ENCODE measurements at regions not wholly inside any gene's neighbourhood (a gene's known extent, or its start where the extent isn't known, plus 50 kb on each side); places are given as distances from the start of the nearest gene placed in this dataset.

DNA sequence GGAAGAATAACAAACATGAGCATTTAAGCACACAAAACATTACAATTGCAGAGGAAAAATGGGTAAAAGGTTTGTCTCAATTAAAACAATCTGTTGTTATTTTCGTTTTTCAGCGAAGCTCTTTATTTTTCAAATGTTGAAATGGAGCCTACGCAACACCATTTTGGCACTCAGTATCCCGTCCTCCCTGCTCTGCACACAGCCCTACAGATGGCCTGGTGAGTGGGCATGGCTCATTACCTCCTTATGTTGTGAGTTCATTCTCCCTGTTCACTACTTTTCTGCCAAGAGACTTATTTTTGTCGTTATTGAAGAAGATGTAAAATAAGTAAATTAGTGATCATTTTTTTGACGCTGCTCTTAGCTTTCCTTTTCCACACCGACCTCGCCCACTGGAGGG lies 167.8 kb upstream of the CXCL12 start:
- TF ChIP-seq EZH2phosphoT487 (conservative IDR thresholded peaks at IDR 0.05; ENCODE audit: low read length): no peak
- TF ChIP-seq, protein P1, sequence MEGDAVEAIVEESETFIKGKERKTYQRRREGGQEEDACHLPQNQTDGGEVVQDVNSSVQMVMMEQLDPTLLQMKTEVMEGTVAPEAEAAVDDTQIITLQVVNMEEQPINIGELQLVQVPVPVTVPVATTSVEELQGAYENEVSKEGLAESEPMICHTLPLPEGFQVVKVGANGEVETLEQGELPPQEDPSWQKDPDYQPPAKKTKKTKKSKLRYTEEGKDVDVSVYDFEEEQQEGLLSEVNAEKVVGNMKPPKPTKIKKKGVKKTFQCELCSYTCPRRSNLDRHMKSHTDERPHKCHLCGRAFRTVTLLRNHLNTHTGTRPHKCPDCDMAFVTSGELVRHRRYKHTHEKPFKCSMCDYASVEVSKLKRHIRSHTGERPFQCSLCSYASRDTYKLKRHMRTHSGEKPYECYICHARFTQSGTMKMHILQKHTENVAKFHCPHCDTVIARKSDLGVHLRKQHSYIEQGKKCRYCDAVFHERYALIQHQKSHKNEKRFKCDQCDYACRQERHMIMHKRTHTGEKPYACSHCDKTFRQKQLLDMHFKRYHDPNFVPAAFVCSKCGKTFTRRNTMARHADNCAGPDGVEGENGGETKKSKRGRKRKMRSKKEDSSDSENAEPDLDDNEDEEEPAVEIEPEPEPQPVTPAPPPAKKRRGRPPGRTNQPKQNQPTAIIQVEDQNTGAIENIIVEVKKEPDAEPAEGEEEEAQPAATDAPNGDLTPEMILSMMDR (IDR thresholded peaks at IDR 0.05; ENCODE audit: insufficient read depth, low read length, poor library complexity, severe bottlenecking): no peak
- Histone ChIP-seq H4K20me1 (ENCODE audit: low read depth, low read length) (no peaks in the 10 kb centered on the region), H3K27me3 (ENCODE audit: low read length) (no peaks in the 10 kb centered on the region), H3K9me2 (replicated peaks; ENCODE audit: insufficient read depth, low read length) (no peaks in the 10 kb centered on the region), H3K9ac (ENCODE audit: low read length) (no peak overlapping the region), H3K4me3 (ENCODE audit: insufficient read depth, low read length, poor library complexity, severe bottlenecking) (no peak overlapping the region), H3K4me2 (ENCODE audit: low read depth, low read length, poor library complexity, severe bottlenecking) (no peak overlapping the region), H3K36me3 (ENCODE audit: low read length) (no peaks in the 10 kb centered on the region), H3K9me3 (ENCODE audit: insufficient read depth, low read length) (no peaks in the 10 kb centered on the region), H3K27ac (ENCODE audit: low read depth, low read length) (no peak overlapping the region), H3K79me2 (ENCODE audit: insufficient read depth, low read length) (no peaks in the 10 kb centered on the region), H2AFZ (ENCODE audit: low read depth, low read length, severe bottlenecking) (no peak overlapping the region), H3F3A (ENCODE audit: insufficient read depth) (no peaks in the 10 kb centered on the region)

- Histone ChIP-seq H4K20me1 (ENCODE audit: low read depth, low read length) (no peaks in the 10 kb centered on the region), H3K79me2 (ENCODE audit: insufficient read depth, low read length) (no peaks in the 10 kb centered on the region), H3F3A (ENCODE audit: insufficient read depth) (no peaks in the 10 kb centered on the region), H3K4me3 (ENCODE audit: insufficient read depth, low read length, poor library complexity, severe bottlenecking) (no peak overlapping the region), H3K9me2 (replicated peaks; ENCODE audit: insufficient read depth, low read length) (no peaks in the 10 kb centered on the region), H3K9ac (ENCODE audit: low read length) (no peak overlapping the region), H3K4me2 (ENCODE audit: low read depth, low read length, poor library complexity, severe bottlenecking) (no peak overlapping the region), H2AFZ (ENCODE audit: low read depth, low read length, severe bottlenecking) (no peak overlapping the region), H3K9me3 (ENCODE audit: insufficient read depth, low read length) (no peaks in the 10 kb centered on the region), H3K36me3 (ENCODE audit: low read length) (no peaks in the 10 kb centered on the region), H3K27me3 (ENCODE audit: low read length) (no peaks in the 10 kb centered on the region), H3K27ac (ENCODE audit: low read depth, low read length) (no peak overlapping the region)
- TF ChIP-seq, protein P1 (IDR thresholded peaks at IDR 0.05; ENCODE audit: insufficient read depth, low read length, poor library complexity, severe bottlenecking): no peak
- no peak for TF ChIP-seq EZH2phosphoT487 (conservative IDR thresholded peaks at IDR 0.05; ENCODE audit: low read length)
These were observed 172.8 kb upstream of the CXCL12 start for GRCh38 chr10:44557596-44558191.

DNA sequence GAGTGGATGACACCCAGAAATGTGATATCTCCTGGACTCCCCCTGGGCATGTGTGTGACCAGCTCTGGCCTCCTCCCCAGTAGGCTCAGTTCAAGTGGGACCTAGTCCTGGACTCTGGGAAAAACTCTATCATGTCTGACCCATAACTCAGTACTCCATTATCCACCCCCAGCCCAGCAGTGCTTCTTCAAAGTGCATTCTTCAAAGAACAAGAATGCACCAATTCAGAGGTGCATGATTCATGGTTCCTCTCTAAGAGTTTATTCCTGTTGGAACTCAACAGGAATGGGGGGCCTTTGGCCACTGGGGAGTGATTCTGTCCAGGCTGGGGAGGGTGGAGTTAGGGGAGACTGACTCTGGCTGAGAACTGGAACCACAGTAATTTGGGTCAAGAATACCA lies 173.6 kb upstream of the CXCL12 start:
- H3K9me3 ChIP-seq (ENCODE audit: insufficient read depth, low read length): no peaks in the 10 kb centered on the region
- H2AFZ ChIP-seq (ENCODE audit: low read depth, low read length, severe bottlenecking): no peak overlapping the region
- H3F3A ChIP-seq (ENCODE audit: insufficient read depth): no peaks in the 10 kb centered on the region
- no peak overlapping the region for H3K27ac ChIP-seq (ENCODE audit: low read depth, low read length)
- H3K27me3 ChIP-seq (ENCODE audit: low read length): no peaks in the 10 kb centered on the region
- no peaks in the 10 kb centered on the region for H4K20me1 ChIP-seq (ENCODE audit: low read depth, low read length)
- H3K4me2 ChIP-seq (ENCODE audit: low read depth, low read length, poor library complexity, severe bottlenecking): no peak overlapping the region
- H3K79me2 ChIP-seq (ENCODE audit: insufficient read depth, low read length): no peaks in the 10 kb centered on the region
- H3K4me3 ChIP-seq (ENCODE audit: insufficient read depth, low read length, poor library complexity, severe bottlenecking): no peak overlapping the region
- TF ChIP-seq, protein P1 (IDR thresholded peaks at IDR 0.05; ENCODE audit: insufficient read depth, low read length, poor library complexity, severe bottlenecking): no peak
- TF ChIP-seq EZH2phosphoT487 (conservative IDR thresholded peaks at IDR 0.05; ENCODE audit: low read length): no peak
- H3K36me3 ChIP-seq (ENCODE audit: low read length): no peaks in the 10 kb centered on the region
- H3K9me2 ChIP-seq (replicated peaks; ENCODE audit: insufficient read depth, low read length): no peaks in the 10 kb centered on the region
- no peak overlapping the region for H3K9ac ChIP-seq (ENCODE audit: low read length)
